NCI-H1105 treated with DMSO at 0.1 percent for 48 hours (cell line): ENCODE measurements at regions not wholly inside any gene's neighbourhood (a gene's known extent, or its start where the extent isn't known, plus 50 kb on each side); places are given as distances from the start of the nearest gene placed in this dataset.
A peak's percentile ranks its signal among the peaks of the same experiment; 100 is the strongest.

Experiments
- DNase-seq: peaks from one replicate; lab custom pipeline; 2025; lab: John Stamatoyannopoulos, UW

DNA sequence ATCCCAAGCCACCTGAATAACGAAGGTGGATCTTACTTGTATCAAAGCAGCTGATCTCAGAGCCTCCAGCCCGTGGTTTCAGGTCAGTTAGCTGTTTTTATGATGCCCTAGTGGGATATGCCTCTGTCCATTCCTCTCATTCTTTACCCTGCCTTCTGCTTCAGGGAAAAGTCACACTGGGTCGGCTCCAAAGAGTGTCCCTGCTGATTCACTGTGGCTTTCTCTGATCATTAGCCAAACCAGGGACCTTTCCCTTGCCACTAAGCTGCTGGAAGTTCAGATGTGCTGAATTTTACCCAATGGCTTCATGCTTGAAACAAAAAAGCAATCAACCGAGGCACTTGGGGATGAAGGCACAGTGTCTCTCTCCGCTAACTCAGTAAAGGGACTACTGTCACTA, 170.2 kb upstream of the SALL1 start:
- no peak for DNase-seq

DNA sequence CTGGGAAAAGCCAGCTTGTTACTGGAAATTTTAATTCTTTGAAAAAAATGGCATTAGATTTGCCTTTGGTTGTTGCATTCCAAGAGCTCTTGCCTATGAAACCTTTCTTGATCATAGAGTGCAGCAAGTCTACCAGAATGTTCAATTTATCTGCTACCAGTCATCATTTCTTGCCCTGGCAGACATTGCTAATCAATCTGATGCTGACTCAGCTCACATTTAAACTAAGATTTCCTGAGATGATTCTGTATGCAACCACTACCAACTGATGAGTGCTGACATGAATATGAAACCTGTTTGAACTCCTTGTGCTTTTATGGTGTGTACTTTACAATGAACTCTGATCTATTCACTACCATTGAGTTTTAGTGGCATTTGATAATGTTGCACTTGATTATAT, 166.5 kb upstream of the SALL1 start:
- DNase-seq: no peak

DNA sequence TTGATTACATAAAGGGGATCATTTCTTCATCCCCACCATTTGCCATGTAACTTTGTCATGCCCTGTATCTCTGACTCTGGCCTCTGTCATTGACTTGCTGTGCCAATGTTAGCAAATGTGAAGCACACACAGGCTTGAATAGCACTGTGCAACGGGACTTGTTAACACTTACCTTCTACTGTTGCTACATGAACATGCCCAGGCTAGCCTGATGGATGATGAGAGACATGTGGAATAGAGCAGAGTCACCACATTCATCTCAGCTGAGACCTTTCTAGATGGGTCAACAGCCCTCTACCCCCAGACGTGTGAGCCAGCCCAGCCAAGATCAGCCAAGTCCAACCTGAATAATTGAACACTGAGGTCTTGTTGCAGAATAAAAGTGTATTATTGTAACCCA, 162.1 kb upstream of the SALL1 start:
- peak; percentile 92 for DNase-seq

DNA sequence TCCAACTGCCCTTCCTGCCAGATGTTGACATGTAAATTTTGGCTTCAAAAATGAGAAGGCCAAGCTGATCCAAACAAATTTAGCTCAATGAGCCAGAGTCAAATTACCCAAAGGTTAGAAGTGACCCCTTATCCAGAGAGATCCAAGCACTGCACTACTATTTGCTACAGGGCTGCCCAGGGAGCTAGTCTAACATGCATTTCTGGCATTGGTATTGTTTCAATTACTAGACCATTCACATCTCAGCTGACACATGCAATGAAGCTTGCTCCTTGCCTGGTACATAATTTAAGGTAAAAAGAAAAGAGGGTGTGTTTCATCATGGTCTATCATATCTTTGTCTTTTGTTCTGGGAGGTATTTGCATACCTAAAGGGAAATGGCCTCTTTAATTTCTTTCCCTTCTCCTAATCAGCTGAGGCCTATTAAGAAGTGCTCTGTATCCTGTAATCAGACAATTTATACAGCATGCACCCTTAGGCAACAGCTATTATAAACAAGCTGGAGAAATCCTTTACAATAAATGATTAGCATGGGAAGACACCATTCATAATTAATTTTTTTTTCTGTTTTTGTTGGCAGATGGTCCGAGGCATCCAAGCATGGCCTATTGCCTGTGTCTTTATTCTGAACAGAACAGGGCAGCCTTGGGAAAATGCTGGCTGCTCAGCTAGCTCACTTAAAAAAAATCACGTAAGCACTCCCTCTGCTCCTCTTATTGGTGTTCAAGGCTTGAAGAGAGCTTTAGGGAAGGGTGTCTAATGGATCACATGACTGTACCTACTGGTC, 161.5 kb upstream of the SALL1 start:
- DNase-seq: peak; percentile 95

DNA sequence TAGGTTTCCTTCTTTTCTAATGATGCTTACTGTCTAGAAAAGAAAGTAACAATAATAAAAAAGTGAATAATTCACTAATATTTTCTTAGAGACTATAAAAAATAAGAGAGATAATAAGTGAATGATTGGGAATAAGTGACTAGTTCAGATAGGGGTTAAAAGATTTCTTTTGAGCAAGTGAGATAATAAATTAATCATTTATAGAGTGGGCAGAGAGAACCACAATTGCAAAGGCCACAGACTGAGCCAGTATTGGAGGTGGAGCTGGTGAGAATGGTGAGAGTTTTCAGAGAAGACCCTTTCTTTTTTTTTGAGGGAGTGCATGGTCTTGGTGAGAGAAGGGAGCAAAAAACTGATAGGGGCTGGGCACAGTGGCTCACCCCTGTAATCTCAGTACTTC, 159.1 kb upstream of the SALL1 start:
- no peak for DNase-seq

DNA sequence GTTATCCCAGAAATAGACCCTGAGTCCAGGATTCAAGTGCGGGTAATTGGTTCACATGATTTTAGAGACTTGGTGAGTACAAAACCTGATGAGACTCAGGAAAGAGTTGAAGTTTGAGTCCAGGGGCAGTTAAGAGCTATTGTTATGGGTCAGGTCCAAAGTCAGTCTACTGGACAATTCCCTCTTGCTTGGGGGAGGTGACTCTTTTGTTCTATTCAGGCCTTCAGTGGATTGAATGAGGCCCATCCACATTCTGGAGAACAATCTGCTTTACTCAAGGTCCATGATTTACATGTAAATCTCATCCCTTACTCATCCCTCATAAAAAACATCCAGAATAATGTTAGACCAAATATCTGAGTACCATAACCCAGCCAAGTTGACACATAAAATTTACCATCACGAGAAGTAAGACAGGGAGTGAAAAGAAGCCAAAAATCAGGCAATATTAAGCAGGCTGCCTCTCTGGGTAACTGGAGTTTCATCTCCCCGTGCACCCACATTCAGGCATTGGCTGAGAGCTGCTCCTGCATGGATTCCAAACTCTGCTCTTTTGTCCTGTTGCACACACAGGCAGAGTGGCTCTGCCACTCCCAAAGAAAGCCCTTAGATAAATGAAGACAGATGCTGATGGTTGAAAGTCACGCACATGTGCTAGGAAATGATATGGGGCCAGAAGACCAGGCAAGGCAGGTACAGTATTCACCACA, 156.0 kb upstream of the SALL1 start:
- DNase-seq: no peak

DNA sequence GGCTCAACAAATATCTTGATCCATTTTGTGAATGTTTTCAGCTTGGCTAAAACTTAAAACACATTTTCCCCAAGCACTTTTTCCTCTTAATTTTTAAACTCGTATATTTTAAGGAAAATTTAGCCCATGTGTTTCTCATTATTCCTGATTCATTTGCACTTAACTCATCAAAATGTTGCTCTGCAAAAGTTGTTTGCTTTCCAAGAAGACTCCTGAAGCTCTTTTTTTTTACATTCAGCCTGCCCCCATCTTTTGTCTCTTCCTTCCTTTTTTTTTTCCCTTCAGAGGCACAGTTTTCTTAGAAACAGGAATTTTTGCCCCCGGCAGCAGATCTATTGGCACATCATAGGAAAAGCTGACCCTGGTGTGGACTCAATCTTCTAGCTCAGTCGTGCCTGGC, 155.0 kb upstream of the SALL1 start:
- DNase-seq: no peak

DNA sequence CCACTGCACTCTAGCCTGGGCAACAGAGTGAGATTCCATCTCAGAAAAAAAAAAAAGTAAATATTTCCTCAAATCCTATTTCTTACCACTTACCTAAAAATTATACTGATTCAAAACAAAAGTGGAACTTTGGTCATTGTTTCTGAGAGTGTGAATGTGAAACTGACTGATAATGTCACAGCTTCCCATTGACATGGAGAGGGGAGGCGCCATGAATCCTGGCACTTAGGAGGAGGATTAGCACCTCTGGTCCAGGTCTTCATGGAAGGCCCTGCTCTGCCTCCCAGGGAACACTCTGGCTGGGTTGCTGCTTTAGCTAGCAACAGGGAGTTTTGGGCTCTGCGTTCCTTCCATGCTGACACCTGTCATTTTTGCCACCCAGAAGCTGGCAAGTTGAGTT, 154.3 kb upstream of the SALL1 start:
- DNase-seq: no peak

DNA sequence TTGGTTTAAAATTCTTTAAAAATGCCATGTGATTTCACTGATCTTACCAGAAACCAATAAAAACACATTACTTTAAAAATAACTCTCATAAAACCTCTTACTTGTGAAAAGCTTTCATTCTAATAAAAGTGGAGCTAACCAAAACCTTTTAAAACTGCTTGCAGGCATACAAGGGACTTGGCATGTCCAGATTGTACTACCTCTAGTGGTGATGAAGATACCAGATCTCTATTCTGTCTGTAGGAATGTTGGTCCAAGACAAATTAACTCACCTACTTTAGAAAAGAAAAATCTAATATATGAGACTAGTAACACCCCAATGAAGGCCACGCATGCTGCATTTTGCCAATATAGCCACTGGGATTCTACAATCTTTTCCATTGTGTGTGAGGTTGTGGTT, 151.0 kb upstream of the SALL1 start:
- no peak for DNase-seq

DNA sequence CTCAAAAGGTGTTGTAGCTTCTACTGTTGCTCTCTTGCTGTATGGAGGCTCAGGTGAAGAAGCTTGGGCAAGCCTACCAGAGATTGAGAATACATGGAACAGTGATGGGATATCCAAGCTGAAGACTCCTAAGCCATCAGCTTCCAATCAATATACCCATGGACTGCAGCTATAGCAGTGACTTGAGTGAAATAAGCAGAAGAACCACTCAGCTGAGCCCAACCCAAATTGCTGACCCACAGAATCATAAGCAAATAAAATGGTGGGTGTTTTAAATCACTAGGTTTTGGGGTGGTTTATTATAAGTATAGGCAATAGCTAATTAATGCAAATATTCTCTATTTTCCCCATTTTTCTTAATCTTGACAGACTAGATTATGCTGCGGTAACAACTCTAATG, 147.7 kb upstream of the SALL1 start:
- no peak for DNase-seq

DNA sequence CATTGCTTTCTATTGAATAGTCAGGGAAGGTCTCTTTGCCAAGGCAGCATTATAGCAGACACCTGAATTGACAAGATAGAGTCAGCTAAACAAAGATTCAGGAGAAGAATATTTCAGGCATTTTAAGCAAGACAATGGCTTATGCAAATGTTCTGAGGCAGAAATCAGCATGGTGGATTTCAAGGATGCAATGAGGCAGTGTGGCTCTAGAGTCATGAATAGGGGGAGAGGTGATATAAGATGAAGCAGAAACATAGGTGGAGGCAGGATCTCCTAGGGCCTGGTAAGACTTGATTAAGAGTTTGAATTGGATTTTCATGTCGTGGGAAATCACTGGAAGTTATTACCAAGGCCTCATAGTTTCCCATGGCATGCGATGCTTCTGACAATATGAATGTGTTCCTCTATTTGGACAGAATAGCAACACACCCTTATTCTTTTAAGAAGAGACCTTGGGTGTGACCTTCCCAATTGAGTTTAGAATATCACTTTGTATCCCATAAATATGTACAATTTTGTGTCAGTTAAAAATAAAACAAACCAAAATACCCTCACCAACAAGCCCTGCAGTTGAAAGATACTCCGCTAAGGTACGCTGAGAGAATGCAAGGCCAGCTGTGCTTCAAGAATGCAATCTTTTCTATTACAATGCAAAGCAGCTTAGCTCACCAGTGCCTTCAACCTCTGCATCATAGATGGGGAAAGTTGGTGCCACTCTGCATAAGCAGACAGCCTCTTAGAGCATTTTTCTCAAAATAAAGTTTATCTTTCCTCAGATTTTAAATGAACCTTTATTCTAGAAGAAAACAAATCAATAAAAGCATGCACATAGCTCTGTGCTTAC, 139.6 kb upstream of the SALL1 start:
- DNase-seq: no peak

DNA sequence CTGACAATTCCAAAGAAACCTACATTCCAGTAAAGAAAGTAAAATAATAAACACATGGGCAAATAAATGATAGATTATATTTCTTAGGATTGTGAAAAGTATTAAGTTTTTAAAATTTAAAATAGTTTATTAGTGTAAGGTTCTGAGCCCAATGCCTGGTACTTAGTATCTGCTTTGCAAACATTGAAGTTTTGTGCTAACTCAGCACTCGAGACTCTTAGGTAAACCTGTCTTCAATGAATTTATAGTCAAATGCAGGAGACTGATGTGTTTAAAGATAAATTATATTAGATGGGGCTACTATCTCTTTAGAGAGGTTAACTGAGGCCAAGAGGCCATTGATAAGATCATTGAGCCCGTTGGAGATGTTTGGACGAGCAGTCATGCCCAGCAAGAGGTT, 138.3 kb upstream of the SALL1 start:
- no peak for DNase-seq

DNA sequence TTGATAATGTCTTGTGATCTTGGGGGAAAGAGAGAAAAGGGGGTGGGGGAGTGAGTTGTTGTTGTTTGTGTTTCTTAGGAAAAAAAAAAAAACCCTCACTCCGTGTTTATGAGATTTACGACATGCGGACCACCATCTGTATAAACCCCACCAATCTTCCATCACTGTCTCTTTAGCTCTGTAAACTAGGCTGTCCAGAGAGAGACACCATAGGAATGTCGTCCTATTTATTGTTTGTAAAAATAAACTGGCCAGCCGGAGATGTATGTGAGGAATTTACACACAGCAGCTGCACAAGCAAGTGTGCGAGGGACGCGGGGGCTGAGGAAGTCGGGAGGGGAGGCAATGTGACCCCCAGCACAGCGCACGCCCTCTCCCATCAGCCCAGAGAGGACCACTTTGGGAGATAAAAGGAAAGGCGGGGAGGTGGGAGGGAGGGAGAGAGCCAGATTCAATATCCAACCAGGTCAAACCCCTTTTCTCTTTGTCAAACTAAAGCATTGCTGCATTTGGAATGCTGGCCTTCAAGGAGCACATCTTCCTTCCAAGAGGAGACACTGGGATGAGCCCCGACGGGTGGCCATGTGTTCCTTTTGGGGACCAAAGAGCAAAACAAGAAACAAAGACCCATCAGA, 136.2 kb upstream of the SALL1 start:
- no peak for DNase-seq

DNA sequence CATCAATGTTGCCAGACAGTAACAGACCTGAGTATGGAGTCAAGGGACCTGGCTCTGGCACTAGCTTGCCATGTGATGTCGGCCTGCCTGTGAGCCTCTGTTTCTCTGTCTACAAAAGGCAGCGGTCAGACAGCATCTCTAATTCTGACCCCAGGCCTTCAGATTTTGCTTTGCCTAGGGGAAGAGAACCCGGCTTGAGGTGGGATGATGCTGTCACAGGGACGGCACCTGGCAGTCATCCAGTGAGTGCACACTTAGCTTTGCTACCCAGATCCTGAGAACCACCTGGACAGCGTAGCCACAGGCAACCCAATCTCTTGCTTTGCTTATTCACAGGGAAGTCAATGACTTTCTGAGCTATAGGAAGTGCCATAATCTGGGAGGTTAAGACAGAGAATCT, 135.2 kb upstream of the SALL1 start:
- DNase-seq: no peak

DNA sequence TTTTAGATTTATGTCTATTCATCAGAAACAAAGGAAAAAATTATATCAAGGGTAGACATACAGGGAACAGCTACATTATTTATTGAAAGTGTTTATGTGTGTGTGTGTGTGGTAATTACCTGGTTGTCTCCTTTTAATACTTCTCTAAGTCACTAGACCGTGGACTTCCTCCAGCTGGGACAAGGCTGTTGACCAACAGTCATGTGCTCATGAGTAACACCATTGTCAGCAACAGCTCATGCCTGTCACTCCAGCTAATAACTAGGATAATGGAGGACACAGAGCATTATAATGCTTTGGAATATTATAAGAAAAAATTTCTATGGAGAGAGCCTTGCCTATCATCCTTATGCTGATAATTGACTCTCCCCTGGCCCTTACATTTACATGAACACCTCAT, 125.3 kb upstream of the SALL1 start:
- no peak for DNase-seq

DNA sequence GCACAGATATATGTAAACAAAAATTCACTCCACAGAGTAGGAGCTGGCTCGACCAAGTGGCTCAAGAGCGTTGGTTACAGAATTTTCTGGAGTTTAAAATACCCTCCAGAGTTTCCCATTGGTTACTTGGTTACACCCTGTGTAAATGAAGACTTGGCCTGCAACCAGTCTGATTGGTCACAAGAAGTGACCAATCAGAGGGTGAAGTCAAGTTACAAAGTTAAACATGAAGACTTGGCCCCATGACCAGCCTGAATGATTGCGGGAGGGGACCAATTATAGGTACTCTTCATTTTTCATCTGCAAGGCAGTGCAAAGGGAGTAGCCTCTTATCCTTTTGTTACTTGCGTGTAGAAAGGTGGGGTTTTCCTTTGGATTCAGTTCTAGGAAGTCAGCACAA, 121.3 kb upstream of the SALL1 start:
- DNase-seq: no peak

DNA sequence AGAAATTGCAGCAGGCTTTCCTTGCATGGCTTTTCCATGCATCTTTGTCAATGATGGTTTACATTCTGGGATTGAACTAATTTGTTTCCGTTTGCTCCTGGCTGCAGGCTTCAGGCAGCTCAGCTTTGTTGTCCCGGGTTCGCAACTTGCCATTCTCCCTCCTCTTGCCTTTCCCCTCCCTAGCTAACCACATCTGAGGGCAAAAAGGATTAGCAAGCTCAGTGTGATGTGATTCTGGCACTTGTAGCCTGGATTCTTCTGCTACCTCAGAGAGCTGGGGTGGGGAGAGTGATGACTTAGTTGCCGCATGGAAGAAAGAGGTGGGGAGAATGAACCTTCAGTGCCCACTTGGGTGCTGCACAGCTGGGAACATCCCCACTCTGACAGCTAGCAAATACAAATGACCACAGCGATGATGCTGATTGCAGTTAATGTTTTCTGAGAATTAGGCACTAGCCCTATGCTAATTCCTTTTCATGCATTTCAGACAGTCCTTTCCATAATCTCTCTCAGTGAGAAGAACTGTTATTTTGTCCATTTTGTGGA, 120.2 kb upstream of the SALL1 start:
- DNase-seq: no peak

DNA sequence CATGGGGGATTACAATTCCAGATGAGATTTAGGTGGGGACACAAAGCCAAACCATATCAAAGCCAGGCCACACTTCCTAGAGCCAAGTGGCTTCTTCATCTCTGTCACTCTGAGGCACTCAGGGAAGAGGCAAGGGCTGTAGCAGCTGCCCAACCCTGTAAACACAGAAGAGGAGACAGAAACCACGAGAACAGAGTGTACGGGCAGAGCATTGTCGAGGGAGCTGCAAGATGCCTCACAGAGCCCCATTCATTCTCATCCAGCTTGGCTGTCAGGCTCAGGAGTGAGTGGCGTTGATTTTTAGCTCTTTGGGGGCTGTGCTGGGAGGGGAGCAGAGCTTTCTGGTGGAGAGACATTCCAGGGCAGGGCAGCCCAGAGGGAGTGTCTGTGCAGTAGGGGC, 117.2 kb upstream of the SALL1 start:
- DNase-seq: no peak

DNA sequence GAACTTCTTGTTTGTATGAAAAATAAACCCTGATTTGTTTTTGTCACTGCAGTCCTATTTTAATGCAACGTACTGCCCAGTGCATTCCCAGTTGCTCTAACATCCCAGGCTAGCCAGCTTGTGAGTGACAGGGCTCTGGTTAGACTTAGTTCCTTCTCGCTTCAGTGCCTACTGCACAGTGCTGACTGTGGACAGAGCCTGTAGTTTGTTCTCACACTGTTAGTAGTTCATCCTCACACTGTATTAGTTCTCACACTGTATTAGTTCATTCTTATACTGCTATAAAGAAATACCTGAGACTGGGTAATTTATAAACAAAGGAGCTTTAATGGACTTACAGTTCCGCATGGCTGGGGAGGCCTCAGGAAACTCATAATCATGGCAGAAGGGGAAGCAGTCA, 116.6 kb upstream of the SALL1 start:
- DNase-seq: no peak

DNA sequence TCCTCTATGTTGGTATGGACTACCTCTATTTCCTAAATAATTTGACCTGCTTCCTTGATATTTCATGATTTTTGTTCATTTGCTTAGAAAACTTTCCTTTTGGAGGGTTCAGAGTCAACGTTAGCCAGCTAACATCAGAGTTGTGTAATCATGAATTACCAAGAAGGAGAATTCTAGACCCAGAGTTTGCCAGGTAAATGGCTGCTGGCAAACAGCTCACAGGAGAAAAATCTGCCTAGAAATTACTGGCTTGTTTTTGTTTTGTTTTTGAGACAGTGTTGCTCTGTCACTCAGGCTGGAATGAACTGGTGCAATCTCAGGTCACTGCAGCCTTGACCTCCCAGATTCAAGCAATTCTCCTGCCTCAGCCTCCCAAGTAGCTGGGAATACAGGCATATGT, 111.4 kb upstream of the SALL1 start:
- DNase-seq: no peak

DNA sequence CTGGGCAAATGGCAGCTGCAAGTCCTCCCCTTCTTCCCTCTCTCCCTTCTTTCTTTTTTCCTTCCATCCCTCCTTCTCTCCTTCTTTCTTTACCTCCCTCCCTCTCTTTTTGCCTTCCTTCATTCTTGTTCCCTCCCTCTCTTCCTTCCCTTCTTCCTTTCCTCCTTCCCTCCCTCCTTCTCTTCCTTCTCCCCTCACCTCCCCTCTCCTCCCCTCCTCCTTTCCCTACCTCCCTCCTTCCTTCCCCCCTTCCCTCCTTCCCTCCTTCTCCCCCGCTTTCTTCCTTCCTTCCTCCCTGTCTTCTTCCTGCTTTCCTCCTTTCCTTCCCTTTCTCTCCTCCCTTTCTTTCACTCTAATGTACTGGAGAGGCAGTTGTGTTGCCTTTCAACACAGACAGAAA, 110.8 kb upstream of the SALL1 start:
- no peak for DNase-seq

DNA sequence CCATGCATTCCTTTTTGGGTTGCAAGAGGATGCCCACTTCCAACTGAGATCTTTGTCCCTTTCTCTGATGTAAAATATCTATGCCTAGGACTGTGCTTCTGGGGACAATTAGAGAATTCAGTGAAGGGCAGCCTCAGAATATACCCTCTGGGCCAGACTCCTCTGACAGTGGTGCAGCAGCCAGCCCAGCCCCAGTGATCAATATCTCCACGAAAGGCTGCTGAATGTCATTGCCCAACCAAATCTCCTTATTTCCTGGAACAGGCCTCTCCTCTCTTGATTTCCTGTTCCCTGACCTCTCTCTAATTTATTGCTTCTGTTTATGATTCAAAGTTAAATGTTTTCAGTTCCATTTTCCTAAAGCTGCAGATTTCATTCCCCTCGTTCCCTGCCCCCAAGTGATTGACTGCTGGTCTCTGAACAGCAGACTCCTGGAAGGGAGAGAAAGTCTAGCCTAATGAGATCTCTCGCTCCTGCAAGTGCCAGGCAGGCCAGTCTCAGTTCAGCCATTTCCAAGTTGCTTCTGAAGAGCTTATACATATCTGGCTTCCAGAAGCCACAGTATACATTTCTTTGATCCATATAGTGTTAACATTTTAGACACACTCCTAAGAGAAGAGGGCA, 104.4 kb upstream of the SALL1 start:
- DNase-seq: no peak
